GM12878 (cell line): ENCODE measurements at regions not wholly inside any gene's neighbourhood (a gene's known extent, or its start where the extent isn't known, plus 50 kb on each side); places are given as distances from the start of the nearest gene placed in this dataset.

ENCODE experiments used
- CREB1 ChIP-seq: IDR thresholded peaks from 2 replicates; pipeline ENCODE4 v1.6.1; 2012; ENCODE audit warnings: low read depth, mild to moderate bottlenecking, inconsistent platforms
- EZH2 ChIP-seq: IDR thresholded peaks from 2 replicates; pipeline ENCODE4 v1.6.1; 2012; ENCODE audit warnings: low read depth, mild to moderate bottlenecking, control low read depth, inconsistent platforms, low read length, borderline replicate concordance; ENCODE audit not compliant: control insufficient read depth
- NR2C2 ChIP-seq: IDR thresholded peaks from 2 replicates; pipeline ENCODE4 v1.6.1; 2011; ENCODE audit warnings: borderline replicate concordance, low read depth; ENCODE audit not compliant: control insufficient read depth, insufficient read length
- PAX8 ChIP-seq: fragments of 450-650 bp; IDR thresholded peaks from 2 replicates; pipeline ENCODE4 v1.6.1; 2017; ENCODE audit warnings: mild to moderate bottlenecking, moderate library complexity
- POLR2A ChIP-seq: IDR thresholded peaks from 2 replicates; pipeline ENCODE4 v1.6.1; 2011; ENCODE audit warnings: low read depth, mild to moderate bottlenecking, low read length
- POLR2AphosphoS5 ChIP-seq: IDR thresholded peaks from 2 replicates; pipeline ENCODE4 v1.6.1; 2011; ENCODE audit warnings: mild to moderate bottlenecking, low read length, inconsistent platforms
- SMC3 ChIP-seq: IDR thresholded peaks from 2 replicates; pipeline ENCODE4 v1.6.1; 2011; ENCODE audit warnings: low read length, improper control_type of control experiment, borderline replicate concordance
- TAF1 ChIP-seq: IDR thresholded peaks from 2 replicates; pipeline ENCODE4 v1.6.1; 2011; ENCODE audit warnings: mild to moderate bottlenecking, low read depth, low read length, borderline replicate concordance
- TF ChIP-seq, protein P1 (sequence below), 3 experiments: IDR thresholded peaks in 2 of 3; conservative IDR thresholded peaks in 1 of 3; 2 replicates each; pipeline ENCODE4 v1.5.1; 2011; ENCODE audit warnings: low read depth in 3 of 3, low read length in 3 of 3, mild to moderate bottlenecking in 3 of 3, control low read depth in 2 of 3, moderate library complexity in 2 of 3, inconsistent platforms in 1 of 3, mixed read lengths in 1 of 3; ENCODE audit not compliant: control insufficient read depth in 2 of 3, insufficient read depth in 1 of 3; ENCODE audit errors: extremely low read depth in 1 of 3

DNA sequence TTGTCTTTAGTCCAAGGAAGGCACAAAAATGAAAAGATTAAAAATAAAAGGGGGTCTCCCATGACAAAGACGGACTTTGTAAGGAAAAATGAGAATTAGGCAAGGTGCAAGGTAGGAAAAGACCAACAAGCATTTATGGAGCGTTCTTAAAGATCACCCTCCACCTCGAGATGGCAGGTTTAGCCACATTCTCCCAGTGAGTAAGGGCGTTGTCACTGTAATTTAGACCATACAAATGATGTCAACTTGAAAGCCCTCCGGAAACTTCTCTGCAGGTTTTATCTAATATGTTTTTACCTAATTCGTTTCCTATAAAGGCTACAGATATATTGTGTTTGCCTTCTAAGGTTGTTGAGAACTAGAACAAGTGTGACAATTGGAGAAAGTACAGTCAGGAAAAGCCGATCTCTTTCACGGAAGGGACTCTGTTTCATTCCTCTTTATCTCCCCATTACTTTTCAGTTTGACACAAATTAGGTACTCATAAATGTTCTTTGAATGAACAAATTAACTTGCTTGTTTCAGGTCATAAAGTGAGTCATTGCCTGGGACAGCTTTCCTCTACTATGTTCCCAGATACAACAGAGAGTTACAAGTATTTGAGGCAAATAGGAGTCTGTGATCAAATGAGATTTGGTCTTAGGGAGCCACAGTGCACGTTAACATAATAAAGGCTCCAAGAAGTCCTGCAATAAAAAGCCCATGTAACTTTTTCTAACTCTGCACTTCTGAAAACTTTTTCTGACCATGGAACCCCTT lies 102.6 kb upstream of the HABP2 start:
- TF ChIP-seq POLR2AphosphoS5 (no peak), NR2C2 (no peak), CREB1 (no peak), PAX8 (no peak), TAF1 (no peak), POLR2A (no peak), EZH2 (no peak), SMC3 (no peak)
- TF ChIP-seq, protein P1, sequence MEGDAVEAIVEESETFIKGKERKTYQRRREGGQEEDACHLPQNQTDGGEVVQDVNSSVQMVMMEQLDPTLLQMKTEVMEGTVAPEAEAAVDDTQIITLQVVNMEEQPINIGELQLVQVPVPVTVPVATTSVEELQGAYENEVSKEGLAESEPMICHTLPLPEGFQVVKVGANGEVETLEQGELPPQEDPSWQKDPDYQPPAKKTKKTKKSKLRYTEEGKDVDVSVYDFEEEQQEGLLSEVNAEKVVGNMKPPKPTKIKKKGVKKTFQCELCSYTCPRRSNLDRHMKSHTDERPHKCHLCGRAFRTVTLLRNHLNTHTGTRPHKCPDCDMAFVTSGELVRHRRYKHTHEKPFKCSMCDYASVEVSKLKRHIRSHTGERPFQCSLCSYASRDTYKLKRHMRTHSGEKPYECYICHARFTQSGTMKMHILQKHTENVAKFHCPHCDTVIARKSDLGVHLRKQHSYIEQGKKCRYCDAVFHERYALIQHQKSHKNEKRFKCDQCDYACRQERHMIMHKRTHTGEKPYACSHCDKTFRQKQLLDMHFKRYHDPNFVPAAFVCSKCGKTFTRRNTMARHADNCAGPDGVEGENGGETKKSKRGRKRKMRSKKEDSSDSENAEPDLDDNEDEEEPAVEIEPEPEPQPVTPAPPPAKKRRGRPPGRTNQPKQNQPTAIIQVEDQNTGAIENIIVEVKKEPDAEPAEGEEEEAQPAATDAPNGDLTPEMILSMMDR (IDR thresholded peaks at IDR 0.05 in 2 of 3, conservative IDR thresholded peaks at IDR 0.05 in 1 of 3; ENCODE audit: control insufficient read depth in 2 of 3, extremely low read depth in 1 of 3, insufficient read depth in 1 of 3, low read depth in 3 of 3, low read length in 3 of 3), result no peak
